DOHH2 (cell line): ENCODE measurements at regions not wholly inside any gene's neighbourhood (a gene's known extent, or its start where the extent isn't known, plus 50 kb on each side); places are given as distances from the start of the nearest gene placed in this dataset.

Source experiments
- H3F3A ChIP-seq: fragments of 200-600 bp; sonication (generic), shearing (Covaris generic); 2 replicates; pipeline ENCODE4 v1.6.0; 2016; ENCODE audit warnings: antibody characterized with exemption, mild to moderate bottlenecking; ENCODE audit not compliant: control insufficient read depth, insufficient read depth
- H3K27ac ChIP-seq: fragments of 200-600 bp; sonication (generic); 2 replicates; pipeline ENCODE4 v1.5.1; 2014; ENCODE audit warnings: low read depth, mild to moderate bottlenecking, low read length, moderate library complexity
- H3K27me3 ChIP-seq: fragments of 200-600 bp; sonication (generic); 2 replicates; pipeline ENCODE4 v1.6.1; 2014; ENCODE audit warnings: mild to moderate bottlenecking, low read length, mixed read lengths; ENCODE audit not compliant: control insufficient read depth
- H3K36me3 ChIP-seq: fragments of 200-600 bp; sonication (generic); 2 replicates; pipeline ENCODE4 v1.6.1; 2014; ENCODE audit warnings: mild to moderate bottlenecking, low read length, moderate library complexity, mixed read lengths; ENCODE audit not compliant: control insufficient read depth
- H3K4me1 ChIP-seq: fragments of 200-600 bp; sonication (generic); 2 replicates; pipeline ENCODE4 v1.6.1; 2014; ENCODE audit warnings: mild to moderate bottlenecking, low read length, mixed read lengths; ENCODE audit not compliant: control insufficient read depth
- H3K4me2 ChIP-seq: fragments of 200-600 bp; sonication (generic); 2 replicates; pipeline ENCODE4 v1.6.0; 2014; ENCODE audit warnings: mild to moderate bottlenecking, low read length, moderate library complexity
- H3K4me3 ChIP-seq: fragments of 200-600 bp; sonication (generic); 2 replicates; pipeline ENCODE4 v1.5.1; 2014; ENCODE audit warnings: mild to moderate bottlenecking, low read length, mixed read lengths
- H3K79me2 ChIP-seq: fragments of 200-600 bp; sonication (generic); 2 replicates; pipeline ENCODE4 v1.6.1; 2014; ENCODE audit warnings: mild to moderate bottlenecking, low read length, mixed read lengths; ENCODE audit not compliant: control insufficient read depth
- H3K9me2 ChIP-seq: fragments of 200-600 bp; sonication (generic); replicated peaks from 2 replicates; pipeline ENCODE4 v1.6.1; 2014; ENCODE audit warnings: mild to moderate bottlenecking, low read length, mixed read lengths; ENCODE audit not compliant: control insufficient read depth
- H3K9me3 ChIP-seq: fragments of 200-600 bp; sonication (generic); 2 replicates; pipeline ENCODE4 v1.6.1; 2014; ENCODE audit warnings: antibody characterized with exemption, low read length, mixed read lengths; ENCODE audit not compliant: control insufficient read depth, insufficient read depth
- H4K20me1 ChIP-seq: fragments of 200-600 bp; sonication (generic); 2 replicates; pipeline ENCODE4 v1.6.0; 2014; ENCODE audit warnings: low read depth, mild to moderate bottlenecking, antibody characterized with exemption, low read length, moderate library complexity; ENCODE audit not compliant: control insufficient read depth, insufficient read depth
- EZH2phosphoT487 ChIP-seq: fragments of 200-600 bp; sonication (generic); IDR thresholded peaks from 2 replicates; pipeline ENCODE4 v1.6.1; 2017; ENCODE audit warnings: borderline replicate concordance, mild to moderate bottlenecking, antibody characterized with exemption, low read length, moderate library complexity, mixed read lengths
- TF ChIP-seq, protein P1 (sequence below): fragments of 200-600 bp; sonication (generic); IDR thresholded peaks from one replicate; pipeline ENCODE4 v1.5.1; 2014; ENCODE audit warnings: antibody characterized with exemption, mild to moderate bottlenecking, low read depth, low read length; ENCODE audit not compliant: poor library complexity, severe bottlenecking

GRCh38 chr12:113647048-113647447 is 175.4 kb upstream of the LHX5 start:
- no peak overlapping the region for H3K4me3 ChIP-seq
- no peaks in the 10 kb centered on the region for H4K20me1 ChIP-seq
- no peaks in the 10 kb centered on the region for H3K79me2 ChIP-seq
- H3K27ac ChIP-seq = no peak overlapping the region
- H3K9me3 ChIP-seq = no peaks in the 10 kb centered on the region
- H3K4me2 ChIP-seq = no peak overlapping the region
- TF ChIP-seq, protein P1, sequence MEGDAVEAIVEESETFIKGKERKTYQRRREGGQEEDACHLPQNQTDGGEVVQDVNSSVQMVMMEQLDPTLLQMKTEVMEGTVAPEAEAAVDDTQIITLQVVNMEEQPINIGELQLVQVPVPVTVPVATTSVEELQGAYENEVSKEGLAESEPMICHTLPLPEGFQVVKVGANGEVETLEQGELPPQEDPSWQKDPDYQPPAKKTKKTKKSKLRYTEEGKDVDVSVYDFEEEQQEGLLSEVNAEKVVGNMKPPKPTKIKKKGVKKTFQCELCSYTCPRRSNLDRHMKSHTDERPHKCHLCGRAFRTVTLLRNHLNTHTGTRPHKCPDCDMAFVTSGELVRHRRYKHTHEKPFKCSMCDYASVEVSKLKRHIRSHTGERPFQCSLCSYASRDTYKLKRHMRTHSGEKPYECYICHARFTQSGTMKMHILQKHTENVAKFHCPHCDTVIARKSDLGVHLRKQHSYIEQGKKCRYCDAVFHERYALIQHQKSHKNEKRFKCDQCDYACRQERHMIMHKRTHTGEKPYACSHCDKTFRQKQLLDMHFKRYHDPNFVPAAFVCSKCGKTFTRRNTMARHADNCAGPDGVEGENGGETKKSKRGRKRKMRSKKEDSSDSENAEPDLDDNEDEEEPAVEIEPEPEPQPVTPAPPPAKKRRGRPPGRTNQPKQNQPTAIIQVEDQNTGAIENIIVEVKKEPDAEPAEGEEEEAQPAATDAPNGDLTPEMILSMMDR = peak; percentile 44
- TF ChIP-seq EZH2phosphoT487 = no peak
- no peaks in the 10 kb centered on the region for H3K27me3 ChIP-seq
- H3K36me3 ChIP-seq = no peaks in the 10 kb centered on the region
- H3F3A ChIP-seq = no peaks in the 10 kb centered on the region
- H3K4me1 ChIP-seq = no peaks in the 10 kb centered on the region
- no peaks in the 10 kb centered on the region for H3K9me2 ChIP-seq

- no peaks in the 10 kb centered on the region for H3K79me2 ChIP-seq
- H3K36me3 ChIP-seq = no peaks in the 10 kb centered on the region
- H3F3A ChIP-seq = no peaks in the 10 kb centered on the region
- H3K9me2 ChIP-seq = no peaks in the 10 kb centered on the region
- H3K4me2 ChIP-seq = no peak overlapping the region
- no peak overlapping the region for H3K4me3 ChIP-seq
- H3K4me1 ChIP-seq = no peaks in the 10 kb centered on the region
- H3K27me3 ChIP-seq = no peaks in the 10 kb centered on the region
- H4K20me1 ChIP-seq = no peaks in the 10 kb centered on the region
- H3K27ac ChIP-seq = no peak overlapping the region
- H3K9me3 ChIP-seq = no peaks in the 10 kb centered on the region
- TF ChIP-seq, protein P1 = no peak
- no peak for TF ChIP-seq EZH2phosphoT487
Observed at GRCh38 chr12:113645603-113646002, 173.9 kb upstream of the LHX5 start.

DNA sequence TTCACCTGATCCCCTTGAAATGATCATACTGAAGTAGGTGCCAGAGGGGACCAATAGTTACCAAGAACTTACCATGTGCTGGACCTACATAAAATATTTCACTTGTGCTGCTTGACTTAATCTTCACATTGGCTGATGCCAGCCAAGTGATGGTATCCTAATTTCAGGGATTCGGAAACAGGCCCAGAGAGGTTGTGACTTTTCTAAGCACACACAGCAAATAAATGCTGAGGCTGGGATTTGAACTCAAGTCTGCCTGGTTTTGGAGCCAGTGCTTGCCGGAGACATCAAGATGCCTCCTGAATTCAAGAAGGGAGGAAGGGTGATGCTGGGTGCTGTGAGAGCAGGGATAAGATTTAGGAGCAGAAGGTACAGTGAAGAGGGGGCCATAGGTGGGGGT is 173.5 kb upstream of the LHX5 start:
- Histone ChIP-seq H3F3A (no peaks in the 10 kb centered on the region), H3K4me2 (no peak overlapping the region), H3K27ac (no peak overlapping the region), H3K36me3 (no peaks in the 10 kb centered on the region), H3K79me2 (no peaks in the 10 kb centered on the region), H4K20me1 (no peaks in the 10 kb centered on the region), H3K4me3 (no peak overlapping the region), H3K27me3 (no peaks in the 10 kb centered on the region), H3K9me3 (no peaks in the 10 kb centered on the region), H3K4me1 (no peaks in the 10 kb centered on the region), H3K9me2 (no peaks in the 10 kb centered on the region)
- TF ChIP-seq, protein P1 = no peak
- no peak for TF ChIP-seq EZH2phosphoT487
